Parathyroid adenoma (tissue), 2 donors: ENCODE measurements at regions not wholly inside any gene's neighbourhood (a gene's known extent, or its start where the extent isn't known, plus 50 kb on each side); places are given as distances from the start of the nearest gene placed in this dataset.

Experiments used
- H2AFZ ChIP-seq: fragments of 300-600 bp; sonication (generic); one replicate; pipeline ENCODE4 v1.7.0; 2017; ENCODE audit warnings: antibody characterized with exemption, mild to moderate bottlenecking
- H3K27ac ChIP-seq: fragments of 300-600 bp; sonication (generic); one replicate; pipeline ENCODE4 v1.7.0; 2017
- H3K27me3 ChIP-seq: fragments of 300-600 bp; sonication (generic); one replicate; pipeline ENCODE4 v1.7.0; 2017; ENCODE audit warnings: low read length; ENCODE audit not compliant: control insufficient read depth, insufficient read depth
- H3K36me3 ChIP-seq: fragments of 300-600 bp; sonication (generic); one replicate; pipeline ENCODE4 v1.7.0; 2017; ENCODE audit warnings: low read length; ENCODE audit not compliant: control insufficient read depth, insufficient read depth
- H3K4me1 ChIP-seq: fragments of 300-600 bp; sonication (generic); one replicate; pipeline ENCODE4 v1.7.0; 2017; ENCODE audit warnings: control low read depth
- H3K4me2 ChIP-seq: fragments of 300-600 bp; sonication (generic); one replicate; pipeline ENCODE4 v1.7.0; 2017; ENCODE audit warnings: low read length
- H3K4me3 ChIP-seq: fragments of 300-600 bp; sonication (generic); one replicate; pipeline ENCODE4 v1.7.0; 2017; ENCODE audit warnings: low read depth, low read length
- H3K79me2 ChIP-seq: fragments of 300-600 bp; sonication (generic); one replicate; pipeline ENCODE4 v1.7.0; 2017; ENCODE audit warnings: control low read depth
- H3K9ac ChIP-seq: fragments of 300-600 bp; sonication (generic); one replicate; pipeline ENCODE4 v1.7.0; 2017; ENCODE audit warnings: mild to moderate bottlenecking
- H3K9me3 ChIP-seq: fragments of 300-600 bp; sonication (generic); one replicate; pipeline ENCODE4 v1.7.0; 2017; ENCODE audit warnings: low read length; ENCODE audit not compliant: control insufficient read depth
- TF ChIP-seq, protein P1 (sequence below): fragments of 300-600 bp; sonication (generic); IDR thresholded peaks from one replicate; pipeline ENCODE4 v1.7.0; 2017; ENCODE audit warnings: antibody characterized with exemption, mild to moderate bottlenecking
- donor health status: primary hyperparathyroidism.

DNA sequence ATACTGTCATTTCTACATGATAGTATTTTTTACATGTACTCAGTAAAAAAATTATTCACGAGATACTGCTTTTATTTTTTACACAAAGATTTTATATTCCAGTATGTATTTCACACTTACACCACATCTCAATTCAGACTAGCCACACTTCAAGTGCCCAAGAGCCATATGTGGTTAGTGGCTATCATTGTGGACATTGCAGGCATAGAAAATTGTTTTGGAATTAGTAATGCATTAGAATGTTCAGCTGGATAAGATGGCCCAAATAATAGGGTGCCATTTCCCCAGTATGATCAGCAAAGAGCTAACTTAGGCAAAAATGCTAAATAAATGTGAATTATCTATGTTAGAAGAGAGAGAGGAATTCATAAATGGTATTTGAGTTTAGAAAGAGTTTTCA is 203.8 kb upstream of the MCTP2 start:
- H3K9me3 ChIP-seq: no peaks in the 10 kb centered on the region
- no peak overlapping the region for H3K4me3 ChIP-seq
- H2AFZ ChIP-seq: no peak overlapping the region
- H3K27ac ChIP-seq: no peak overlapping the region
- H3K4me2 ChIP-seq: no peak overlapping the region
- no peaks in the 10 kb centered on the region for H3K79me2 ChIP-seq
- no peaks in the 10 kb centered on the region for H3K36me3 ChIP-seq
- H3K4me1 ChIP-seq: no peaks in the 10 kb centered on the region
- TF ChIP-seq, protein P1, sequence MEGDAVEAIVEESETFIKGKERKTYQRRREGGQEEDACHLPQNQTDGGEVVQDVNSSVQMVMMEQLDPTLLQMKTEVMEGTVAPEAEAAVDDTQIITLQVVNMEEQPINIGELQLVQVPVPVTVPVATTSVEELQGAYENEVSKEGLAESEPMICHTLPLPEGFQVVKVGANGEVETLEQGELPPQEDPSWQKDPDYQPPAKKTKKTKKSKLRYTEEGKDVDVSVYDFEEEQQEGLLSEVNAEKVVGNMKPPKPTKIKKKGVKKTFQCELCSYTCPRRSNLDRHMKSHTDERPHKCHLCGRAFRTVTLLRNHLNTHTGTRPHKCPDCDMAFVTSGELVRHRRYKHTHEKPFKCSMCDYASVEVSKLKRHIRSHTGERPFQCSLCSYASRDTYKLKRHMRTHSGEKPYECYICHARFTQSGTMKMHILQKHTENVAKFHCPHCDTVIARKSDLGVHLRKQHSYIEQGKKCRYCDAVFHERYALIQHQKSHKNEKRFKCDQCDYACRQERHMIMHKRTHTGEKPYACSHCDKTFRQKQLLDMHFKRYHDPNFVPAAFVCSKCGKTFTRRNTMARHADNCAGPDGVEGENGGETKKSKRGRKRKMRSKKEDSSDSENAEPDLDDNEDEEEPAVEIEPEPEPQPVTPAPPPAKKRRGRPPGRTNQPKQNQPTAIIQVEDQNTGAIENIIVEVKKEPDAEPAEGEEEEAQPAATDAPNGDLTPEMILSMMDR: no peak
- no peaks in the 10 kb centered on the region for H3K27me3 ChIP-seq
- H3K9ac ChIP-seq: no peak overlapping the region

DNA sequence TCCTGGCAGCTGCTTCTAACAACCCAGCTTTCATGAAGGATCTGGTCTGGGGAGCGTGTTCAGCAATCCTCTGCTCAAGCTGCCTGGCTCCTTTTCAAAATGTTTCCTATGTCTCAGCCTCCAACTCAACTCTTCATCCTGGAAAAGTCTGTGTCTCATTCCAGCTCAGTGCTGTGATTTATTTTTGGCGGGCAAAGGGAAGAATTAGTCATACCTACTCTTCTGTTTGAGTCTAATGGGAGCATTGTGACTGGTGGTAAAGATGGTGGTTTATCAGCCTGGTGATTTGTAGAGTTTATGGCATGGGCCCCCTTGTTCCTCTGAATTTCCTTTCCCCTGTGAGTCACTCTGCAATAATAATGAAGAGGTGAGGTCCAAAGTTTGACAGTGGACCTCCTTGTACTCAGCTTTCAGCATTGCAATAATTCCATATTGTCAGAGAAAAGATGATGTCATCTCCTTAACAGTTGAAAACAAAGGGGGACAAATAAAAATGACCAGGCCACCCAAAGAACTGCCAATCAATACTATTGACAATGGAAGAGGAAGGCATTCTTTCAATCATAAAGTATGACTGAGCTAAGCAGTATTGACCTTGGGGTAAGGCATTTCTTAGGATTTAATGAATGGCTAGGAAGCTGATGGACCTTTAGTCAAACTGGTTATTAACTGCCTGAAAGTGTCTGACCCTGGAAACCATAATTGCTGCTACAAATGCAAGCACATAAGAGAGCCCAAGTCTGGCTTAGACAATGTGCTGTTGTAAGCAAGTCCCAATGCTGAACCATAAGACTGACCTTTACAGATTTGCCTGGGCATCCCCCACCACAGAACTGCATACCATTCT is 204.7 kb upstream of the MCTP2 start:
- no peaks in the 10 kb centered on the region for H3K36me3 ChIP-seq
- TF ChIP-seq, protein P1: no peak
- H3K4me1 ChIP-seq: no peaks in the 10 kb centered on the region

DNA sequence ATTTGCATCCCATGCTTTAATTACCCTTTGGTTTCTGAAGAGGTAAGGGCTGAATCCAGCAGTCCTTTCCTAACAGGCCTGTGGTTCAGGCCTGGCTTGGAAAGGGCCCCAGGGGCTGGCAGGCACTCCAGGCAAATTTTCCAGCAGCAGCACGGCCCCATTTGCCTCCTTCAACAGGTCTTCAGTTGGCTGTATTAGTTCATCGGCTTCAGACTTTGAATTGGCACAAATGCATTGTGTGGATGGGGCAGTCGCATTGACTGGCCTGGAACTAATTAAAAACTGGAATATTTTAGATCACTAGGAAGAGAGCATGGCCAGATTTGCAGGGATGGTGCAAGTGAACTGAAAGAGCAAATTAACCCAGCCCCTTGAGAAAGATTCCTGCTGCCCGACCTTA is 207.8 kb upstream of the MCTP2 start:
- H3K4me1 ChIP-seq: no peaks in the 10 kb centered on the region
- H2AFZ ChIP-seq: no peak overlapping the region

More for the DNA sequence above, 204.7 kb upstream of the MCTP2 start:
- Histone ChIP-seq H3K9ac (no peak overlapping the region), H2AFZ (no peak overlapping the region), H3K27me3 (no peaks in the 10 kb centered on the region), H3K79me2 (no peaks in the 10 kb centered on the region), H3K27ac (no peak overlapping the region), H3K4me3 (no peak overlapping the region), H3K4me2 (no peak overlapping the region), H3K9me3 (no peaks in the 10 kb centered on the region)

DNA sequence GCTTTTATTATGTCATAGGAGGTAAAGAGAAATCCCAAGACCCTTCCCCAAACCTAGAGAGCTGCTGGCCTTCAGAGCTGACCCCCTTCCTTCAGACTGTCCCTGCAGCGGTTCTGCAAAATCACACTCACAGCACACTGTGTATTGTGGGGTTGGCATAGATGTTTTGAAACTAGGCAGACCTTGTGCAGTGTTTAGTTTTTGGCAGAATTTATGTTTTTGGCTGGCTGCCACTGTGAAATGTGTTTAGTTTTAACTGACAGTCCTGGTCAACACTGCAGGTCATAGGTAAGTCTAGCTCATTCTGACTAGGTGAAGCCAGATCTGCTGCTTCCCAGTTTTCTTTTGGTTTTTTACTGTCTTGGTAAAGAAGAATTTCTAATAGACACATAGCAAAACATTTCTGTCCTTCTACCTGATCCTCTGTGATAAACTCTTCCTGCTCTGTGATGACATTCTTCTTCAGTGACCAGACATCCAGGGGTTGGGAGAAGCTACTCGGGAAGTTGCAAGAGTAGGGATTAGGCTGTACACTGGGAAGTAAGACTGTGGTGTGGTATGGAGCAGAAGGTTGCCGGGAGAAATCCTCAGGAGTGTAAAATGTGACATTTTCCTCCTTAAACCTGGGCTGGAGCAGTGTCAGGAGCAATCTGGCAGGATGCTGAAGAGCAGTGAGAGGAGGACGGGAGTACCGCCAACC is 209.6 kb upstream of the MCTP2 start:
- Histone ChIP-seq H3K4me1 (no peaks in the 10 kb centered on the region), H2AFZ (no peak overlapping the region), H3K9me3 (no peaks in the 10 kb centered on the region), H3K4me3 (no peak overlapping the region), H3K4me2 (no peak overlapping the region), H3K79me2 (no peaks in the 10 kb centered on the region), H3K27ac (no peak overlapping the region), H3K36me3 (no peaks in the 10 kb centered on the region), H3K27me3 (no peaks in the 10 kb centered on the region), H3K9ac (no peak overlapping the region)
- TF ChIP-seq, protein P1: no peak

More for the DNA sequence above, 207.8 kb upstream of the MCTP2 start:
- H3K36me3 ChIP-seq: no peaks in the 10 kb centered on the region
- TF ChIP-seq, protein P1: no peak
- no peak overlapping the region for H3K9ac ChIP-seq
- H3K27me3 ChIP-seq: no peaks in the 10 kb centered on the region
- H3K79me2 ChIP-seq: no peaks in the 10 kb centered on the region
- H3K4me2 ChIP-seq: no peak overlapping the region
- no peak overlapping the region for H3K27ac ChIP-seq
- no peaks in the 10 kb centered on the region for H3K9me3 ChIP-seq
- no peak overlapping the region for H3K4me3 ChIP-seq
